IPS-20b (cell line): ENCODE measurements at regions not wholly inside any gene's neighbourhood (a gene's known extent, or its start where the extent isn't known, plus 50 kb on each side); places are given as distances from the start of the nearest gene placed in this dataset.

Experiments used
- H3K27ac ChIP-seq: one replicate; pipeline ENCODE4 v1.5.1; 2013; ENCODE audit warnings: low read length
- H3K27me3 ChIP-seq: 2 replicates; pipeline ENCODE4 v1.6.1; 2013; ENCODE audit warnings: mild to moderate bottlenecking, low read length, inconsistent platforms; ENCODE audit not compliant: insufficient read depth
- H3K36me3 ChIP-seq: 2 replicates; pipeline ENCODE4 v1.6.1; 2013; ENCODE audit warnings: low read depth, mild to moderate bottlenecking, inconsistent platforms, low read length, moderate library complexity; ENCODE audit not compliant: insufficient read depth
- H3K4me1 ChIP-seq: 2 replicates; pipeline ENCODE4 v1.6.1; 2013; ENCODE audit warnings: mild to moderate bottlenecking, control low read depth, inconsistent platforms, low read length, moderate library complexity; ENCODE audit not compliant: insufficient read depth
- H3K4me3 ChIP-seq: 2 replicates; pipeline ENCODE4 v1.5.1; 2013; ENCODE audit warnings: mild to moderate bottlenecking, low read length, inconsistent platforms
- H3K9ac ChIP-seq: 2 replicates; pipeline ENCODE4 v1.6.1; 2013; ENCODE audit warnings: low read depth, mild to moderate bottlenecking, inconsistent platforms, low read length, moderate library complexity
- H3K9me3 ChIP-seq: 2 replicates; pipeline ENCODE4 v1.6.1; 2013; ENCODE audit warnings: mild to moderate bottlenecking, low read depth, low read length, inconsistent platforms; ENCODE audit not compliant: insufficient read depth

DNA sequence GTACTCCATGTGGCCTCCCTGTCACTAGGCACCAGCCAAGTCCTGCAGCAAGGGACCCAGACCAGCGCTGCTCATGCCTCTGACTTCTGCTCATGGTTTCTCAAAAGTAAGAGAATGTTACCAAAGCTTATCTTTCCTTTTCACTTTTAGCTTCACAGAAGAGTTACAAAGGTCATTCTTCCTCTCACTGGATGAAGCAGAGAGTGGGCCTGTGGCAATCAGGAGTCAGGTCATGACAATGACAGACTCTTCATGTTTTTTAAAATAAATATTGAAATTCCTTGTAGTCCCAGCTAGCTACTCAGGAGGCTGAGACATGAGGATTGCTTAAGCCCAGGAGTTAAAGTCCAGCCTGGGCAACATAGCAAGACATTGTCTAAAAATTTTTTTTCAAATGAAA is 126.1 kb downstream of the OSR1 start:
- no peak overlapping the region for H3K4me3 ChIP-seq
- H3K9ac ChIP-seq: no peak overlapping the region
- H3K27ac ChIP-seq: no peak overlapping the region
- no peaks in the 10 kb centered on the region for H3K27me3 ChIP-seq
- H3K36me3 ChIP-seq: no peaks in the 10 kb centered on the region
- H3K9me3 ChIP-seq: no peaks in the 10 kb centered on the region
- H3K4me1 ChIP-seq: peaks cover 12% of the 10 kb centered on the region

DNA sequence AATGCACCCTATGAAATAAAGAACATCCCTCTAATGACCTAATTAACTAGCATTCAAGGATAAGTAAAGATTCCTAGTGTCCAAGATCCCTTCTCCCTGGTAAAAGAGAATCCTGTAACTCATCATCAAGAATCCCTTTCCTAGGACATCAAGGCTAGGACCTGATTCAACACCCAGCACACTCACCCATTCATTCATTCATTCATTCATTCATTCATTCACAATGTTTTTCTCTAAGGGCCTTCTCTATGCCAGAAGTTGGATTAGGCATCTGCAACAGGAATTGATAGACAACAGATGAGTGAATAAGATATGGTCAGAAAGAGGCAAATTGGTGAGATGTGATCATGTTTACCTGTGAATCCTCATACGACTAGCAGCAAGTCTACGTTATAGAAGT is 126.8 kb downstream of the OSR1 start:
- no peak overlapping the region for H3K4me3 ChIP-seq
- no peak overlapping the region for H3K27ac ChIP-seq
- H3K4me1 ChIP-seq: peaks cover 17% of the 10 kb centered on the region
- no peaks in the 10 kb centered on the region for H3K9me3 ChIP-seq
- H3K9ac ChIP-seq: no peak overlapping the region
- H3K36me3 ChIP-seq: no peaks in the 10 kb centered on the region
- no peaks in the 10 kb centered on the region for H3K27me3 ChIP-seq

DNA sequence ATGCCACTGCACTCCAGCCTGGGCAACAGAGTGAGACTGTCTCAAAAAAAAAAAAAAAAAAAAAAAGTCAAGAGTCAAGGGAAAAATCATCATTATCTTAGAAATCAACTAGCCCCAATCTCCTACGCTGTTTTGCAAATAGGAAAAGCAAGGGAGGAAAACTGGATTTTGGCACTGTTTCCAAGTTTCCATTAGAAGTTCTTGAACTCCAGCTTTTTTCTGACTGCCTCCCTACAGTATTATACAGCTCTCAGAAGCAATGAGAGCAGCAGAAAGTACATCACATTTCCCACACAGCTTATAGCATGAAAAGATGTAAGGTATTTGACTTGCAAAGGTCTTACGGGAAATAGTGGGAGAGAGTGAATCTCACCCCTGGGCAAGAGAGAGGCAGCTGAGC is 127.8 kb downstream of the OSR1 start:
- Histone ChIP-seq H3K4me3 (no peak overlapping the region), H3K27me3 (no peaks in the 10 kb centered on the region)

GRCh38 chr2:19228715-19229114 is 129.7 kb downstream of the OSR1 start:
- Histone ChIP-seq H3K4me3 (no peak overlapping the region), H3K4me1 (peaks cover 17% of the 10 kb centered on the region), H3K9me3 (no peaks in the 10 kb centered on the region), H3K36me3 (no peaks in the 10 kb centered on the region), H3K27me3 (no peaks in the 10 kb centered on the region), H3K9ac (no peak overlapping the region), H3K27ac (no peak overlapping the region)

More for the DNA sequence above, 127.8 kb downstream of the OSR1 start:
- no peaks in the 10 kb centered on the region for H3K9me3 ChIP-seq
- H3K9ac ChIP-seq: no peak overlapping the region
- peaks cover 17% of the 10 kb centered on the region for H3K4me1 ChIP-seq
- H3K36me3 ChIP-seq: no peaks in the 10 kb centered on the region
- H3K27ac ChIP-seq: no peak overlapping the region

DNA sequence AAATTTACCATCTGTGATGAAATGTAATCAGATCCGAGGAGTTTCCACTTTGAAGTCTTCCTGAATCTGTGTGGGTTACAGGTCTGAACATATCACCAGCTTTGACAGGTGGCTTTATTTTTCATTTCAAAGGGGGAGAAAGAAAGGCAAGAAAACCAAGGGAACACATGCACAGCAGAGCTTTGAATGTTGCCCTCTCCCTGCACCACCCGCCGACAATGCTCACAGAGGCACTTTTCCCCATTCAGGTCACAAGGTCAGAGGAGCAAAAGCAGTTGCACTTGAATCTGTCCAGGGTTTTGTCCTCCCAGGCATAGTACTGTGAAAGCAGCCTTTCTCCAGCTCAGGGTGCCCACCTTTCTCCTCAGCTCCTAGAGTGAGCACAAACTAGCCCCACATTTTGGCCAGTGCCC is 130.2 kb downstream of the OSR1 start:
- Histone ChIP-seq H3K9ac (no peak overlapping the region), H3K27ac (no peak overlapping the region), H3K27me3 (no peaks in the 10 kb centered on the region), H3K4me1 (peaks cover 17% of the 10 kb centered on the region), H3K36me3 (no peaks in the 10 kb centered on the region), H3K4me3 (no peak overlapping the region), H3K9me3 (no peaks in the 10 kb centered on the region)

DNA sequence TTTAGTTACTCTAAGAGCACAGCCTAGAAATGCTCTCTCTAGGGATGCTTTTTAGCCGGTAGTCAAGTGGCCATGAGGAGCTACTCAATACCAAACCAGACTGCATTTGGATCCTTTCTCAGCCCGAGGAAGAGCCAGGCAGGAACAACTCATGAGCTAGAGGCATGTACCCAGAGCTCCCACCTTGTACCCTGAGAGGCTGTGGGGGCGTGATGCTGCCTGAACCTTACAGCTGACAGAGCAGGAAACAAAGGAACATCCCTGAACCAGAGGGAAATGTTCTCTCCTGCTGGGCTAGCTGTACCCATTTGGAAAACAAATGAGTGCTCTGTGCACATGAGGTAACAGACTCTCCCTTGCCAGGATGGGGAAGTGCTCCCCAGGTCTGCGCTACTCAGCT is 131.6 kb downstream of the OSR1 start:
- Histone ChIP-seq H3K36me3 (no peaks in the 10 kb centered on the region), H3K27ac (no peak overlapping the region), H3K27me3 (no peaks in the 10 kb centered on the region), H3K4me3 (no peak overlapping the region), H3K9ac (no peak overlapping the region), H3K9me3 (no peaks in the 10 kb centered on the region), H3K4me1 (peaks cover 17% of the 10 kb centered on the region)

DNA sequence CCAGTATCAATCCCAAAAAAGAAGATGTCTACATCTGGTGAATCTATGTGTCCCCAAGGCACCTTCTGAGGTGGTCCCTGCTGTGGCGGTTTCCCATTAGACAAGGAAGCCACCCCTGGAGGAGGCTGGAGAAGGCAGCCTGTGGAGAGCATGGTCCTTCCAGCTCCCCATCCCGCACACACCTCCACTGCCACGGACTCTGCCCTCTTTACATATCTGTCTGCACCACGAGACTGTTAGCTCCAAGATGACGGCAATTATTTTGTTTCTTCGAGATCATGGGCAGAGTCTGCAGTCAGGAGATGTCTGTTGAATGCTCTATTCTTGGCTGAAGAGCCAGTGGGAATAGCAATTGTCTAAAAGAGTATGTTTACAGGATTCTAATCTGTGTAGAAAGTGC is 132.0 kb downstream of the OSR1 start:
- Histone ChIP-seq H3K27ac (no peak overlapping the region), H3K36me3 (no peaks in the 10 kb centered on the region), H3K9ac (no peak overlapping the region), H3K9me3 (no peaks in the 10 kb centered on the region), H3K4me3 (no peak overlapping the region), H3K27me3 (no peaks in the 10 kb centered on the region), H3K4me1 (peaks cover 17% of the 10 kb centered on the region)

- H3K27ac ChIP-seq: no peak overlapping the region
- H3K9ac ChIP-seq: no peak overlapping the region
- H3K9me3 ChIP-seq: no peaks in the 10 kb centered on the region
- peaks cover 17% of the 10 kb centered on the region for H3K4me1 ChIP-seq
- H3K4me3 ChIP-seq: no peak overlapping the region
- no peaks in the 10 kb centered on the region for H3K27me3 ChIP-seq
- no peaks in the 10 kb centered on the region for H3K36me3 ChIP-seq
Measured at GRCh38 chr2:19225931-19226330, 132.5 kb downstream of the OSR1 start.

DNA sequence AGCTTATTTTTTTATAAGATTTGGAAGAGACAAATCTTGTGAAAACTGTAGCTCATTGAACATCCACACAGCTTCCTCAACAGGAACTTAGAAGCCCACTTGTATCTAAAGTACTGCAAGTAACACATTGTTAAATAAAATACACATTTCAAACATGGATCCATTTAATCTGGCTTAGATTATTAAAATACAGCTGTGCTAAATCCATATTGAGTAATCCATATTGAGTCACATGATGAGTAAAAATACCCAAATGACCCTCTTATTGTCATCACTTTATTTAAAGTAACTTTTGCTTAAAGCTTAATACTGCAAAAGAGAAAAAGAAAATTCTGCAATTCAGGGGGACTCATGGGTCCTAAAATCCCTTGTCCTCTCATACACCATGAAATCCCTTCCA is 133.3 kb downstream of the OSR1 start:
- H3K27ac ChIP-seq: no peak overlapping the region
- no peaks in the 10 kb centered on the region for H3K36me3 ChIP-seq
- H3K27me3 ChIP-seq: no peaks in the 10 kb centered on the region
- no peak overlapping the region for H3K4me3 ChIP-seq
- no peaks in the 10 kb centered on the region for H3K9me3 ChIP-seq
- peaks cover 17% of the 10 kb centered on the region for H3K4me1 ChIP-seq
- H3K9ac ChIP-seq: no peak overlapping the region

DNA sequence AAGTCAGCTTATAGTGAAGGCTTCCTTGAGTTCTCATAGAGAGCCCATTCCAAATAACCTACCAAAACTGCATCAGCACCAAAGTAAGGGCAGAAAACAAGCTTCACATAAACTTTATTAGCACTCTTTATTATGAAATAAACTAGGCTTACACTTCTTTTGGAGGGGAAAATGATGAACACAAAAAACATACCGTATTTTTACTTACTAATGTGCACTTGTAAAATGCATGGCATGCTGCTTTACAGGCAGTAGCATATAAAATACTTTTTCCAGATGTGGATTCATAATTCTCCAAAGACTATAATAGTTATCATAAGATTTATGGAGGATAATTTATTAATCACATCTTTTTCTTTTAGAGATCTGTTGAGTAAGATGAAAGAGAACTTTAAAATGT is 133.9 kb downstream of the OSR1 start:
- Histone ChIP-seq H3K4me1 (peaks cover 17% of the 10 kb centered on the region), H3K27me3 (no peaks in the 10 kb centered on the region), H3K9me3 (no peaks in the 10 kb centered on the region), H3K9ac (no peak overlapping the region), H3K36me3 (no peaks in the 10 kb centered on the region), H3K27ac (no peak overlapping the region), H3K4me3 (no peak overlapping the region)

DNA sequence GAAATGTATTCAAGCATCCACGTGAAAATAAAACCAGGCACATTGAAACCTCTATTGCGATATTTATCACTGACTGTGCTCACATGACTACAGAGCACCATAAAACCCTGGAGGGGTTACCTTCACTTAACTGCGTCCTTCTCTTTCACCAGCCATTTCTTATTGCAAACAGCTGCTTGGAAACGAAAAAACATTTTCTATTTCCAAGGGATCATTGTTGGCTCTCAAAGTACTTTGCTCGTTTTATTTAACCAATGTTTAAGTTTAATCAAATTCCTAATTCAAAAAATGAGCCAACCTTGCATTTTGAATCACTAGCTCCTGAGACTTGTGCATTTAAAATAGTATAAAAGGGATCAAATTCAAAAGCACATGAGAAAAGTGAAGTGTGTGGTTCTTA is 134.4 kb downstream of the OSR1 start:
- Histone ChIP-seq H3K4me1 (peaks cover 15% of the 10 kb centered on the region), H3K27ac (no peak overlapping the region)

GRCh38 chr2:19219060-19219459 is 139.4 kb downstream of the OSR1 start:
- H3K4me3 ChIP-seq: no peak overlapping the region
- H3K27ac ChIP-seq: no peak overlapping the region
- no peak overlapping the region for H3K9ac ChIP-seq
- no peaks in the 10 kb centered on the region for H3K27me3 ChIP-seq
- no peaks in the 10 kb centered on the region for H3K9me3 ChIP-seq
- no peaks in the 10 kb centered on the region for H3K36me3 ChIP-seq
- H3K4me1 ChIP-seq: no peaks in the 10 kb centered on the region

More for the DNA sequence above, 134.4 kb downstream of the OSR1 start:
- H3K4me3 ChIP-seq: no peak overlapping the region
- H3K27me3 ChIP-seq: no peaks in the 10 kb centered on the region
- no peaks in the 10 kb centered on the region for H3K36me3 ChIP-seq
- H3K9ac ChIP-seq: no peak overlapping the region
- H3K9me3 ChIP-seq: no peaks in the 10 kb centered on the region

- Histone ChIP-seq H3K9ac (no peak overlapping the region), H3K27ac (no peak overlapping the region), H3K4me1 (no peaks in the 10 kb centered on the region), H3K27me3 (no peaks in the 10 kb centered on the region), H3K4me3 (no peak overlapping the region), H3K36me3 (no peaks in the 10 kb centered on the region), H3K9me3 (no peaks in the 10 kb centered on the region)
Measured at GRCh38 chr2:19218166-19218565, 140.3 kb downstream of the OSR1 start.
